Kidney (tissue), 13 donors: ENCODE measurements at regions not wholly inside any gene's neighbourhood (a gene's known extent, or its start where the extent isn't known, plus 50 kb on each side); places are given as distances from the start of the nearest gene placed in this dataset.
A peak's percentile ranks its signal among the peaks of the same experiment; 100 is the strongest.

Source experiments
- DNase-seq, 5 donors: peaks; one replicate each; pipeline ENCODE4 v3.0.0-alpha.2; 2013 to 2020
- FAIRE-seq: peaks from 2 replicates; lab custom pipeline; 2012; peaks lifted over from hg19 to GRCh38; lab: Jason Lieb, UNC
- H3K27ac ChIP-seq, 2 donors: one replicate each; pipeline ENCODE4 v1.7.0; 2013; ENCODE audit warnings: low read depth in 2 of 2, low read length in 2 of 2, inconsistent platforms in 1 of 2
- H3K27me3 ChIP-seq: one replicate; pipeline ENCODE4 v1.7.1; 2013; ENCODE audit warnings: low read length, inconsistent platforms; ENCODE audit not compliant: control insufficient read depth, insufficient read depth
- H3K36me3 ChIP-seq, 3 donors: one replicate each; pipeline versions ENCODE4 v1.7.0 to v1.7.1; 2013; ENCODE audit warnings: low read length in 3 of 3, control low read depth in 1 of 3, inconsistent platforms in 1 of 3; ENCODE audit not compliant: insufficient read depth in 3 of 3, control insufficient read depth in 2 of 3
- H3K4me1 ChIP-seq, 3 donors: one replicate each; pipeline versions ENCODE4 v1.7.0 to v1.7.1; 2013; ENCODE audit warnings: low read length in 3 of 3, inconsistent platforms in 1 of 3, low read depth in 1 of 3; ENCODE audit not compliant: control insufficient read depth in 2 of 3, insufficient read depth in 2 of 3
- H3K4me3 ChIP-seq, 3 donors: one replicate each; pipeline versions ENCODE4 v1.7.0 to v1.8.1; 2013; ENCODE audit warnings: low read length in 3 of 3, control low read depth in 1 of 3, inconsistent platforms in 1 of 3
- H3K9ac ChIP-seq, 3 donors: one replicate each; pipeline versions ENCODE4 v1.7.0 to v1.7.1; 2013; ENCODE audit warnings: low read length in 3 of 3, control low read depth in 1 of 3, inconsistent platforms in 1 of 3
- H3K9me3 ChIP-seq, 3 donors: one replicate each; pipeline versions ENCODE4 v1.7.0 to v1.7.1; 2013; ENCODE audit warnings: low read length in 3 of 3, control low read depth in 1 of 3, inconsistent platforms in 1 of 3; ENCODE audit not compliant: control insufficient read depth in 2 of 3, insufficient read depth in 1 of 3
- CTCF ChIP-seq: IDR thresholded peaks from 3 replicates; pipeline ENCODE4 v1.5.1; 2012; ENCODE audit warnings: mild to moderate bottlenecking, moderate library complexity, borderline replicate concordance; ENCODE audit not compliant: insufficient read depth; ENCODE audit errors: extremely low read depth
- intact Hi-C: fragments of 100-400 bp; cut with DNase I; formaldehyde crosslinking; loops from one replicate; pipeline ENCODE4 v1.11.1; 2022
- donor health status: control.
- donor health status: control.
- donor health status: control.
- donor health status: control.
- donor health status: control.
- donor health status: DM: yes; HTN: yes; CAD: no.
- donor health status: Normal renal cell carcinoma (clear cell type).

- intact Hi-C loops, result no loop called here
- Histone ChIP-seq H3K9me3 (no peaks in the 10 kb centered on the region), H3K4me3 (no peak overlapping the region), H3K27me3 (no peaks in the 10 kb centered on the region), H3K27ac (no peak overlapping the region), H3K9ac (no peak overlapping the region), H3K4me1 (peaks cover 0 to 2% (median 0%) of the 10 kb centered on the region in 3 donors), H3K36me3 (no peaks in the 10 kb centered on the region)
- TF ChIP-seq CTCF, result no peak
- DNase-seq (no peak), FAIRE-seq (no peak)
Observed at GRCh38 chr18:77647472-77647871, 397.8 kb downstream of the GALR1 start.

GRCh38 chr18:77648411-77648810 is 398.8 kb downstream of the GALR1 start:
- TF ChIP-seq CTCF, result no peak
- Histone ChIP-seq H3K4me3 (no peak overlapping the region), H3K9ac (no peak overlapping the region), H3K4me1 (peaks cover 0 to 2% (median 0%) of the 10 kb centered on the region in 3 donors), H3K27ac (no peak overlapping the region), H3K9me3 (no peaks in the 10 kb centered on the region), H3K27me3 (no peaks in the 10 kb centered on the region), H3K36me3 (no peaks in the 10 kb centered on the region)
- intact Hi-C loops, result no loop called here
- DNase-seq, result peak in 3 of 5 donors; percentile 42 to 44 (median 44)
- FAIRE-seq, result no peak

GRCh38 chr18:77650799-77651385 is 401.2 kb downstream of the GALR1 start:
- DNase-seq (peak; percentile 76 to 87 (median 81)), FAIRE-seq (no peak)
- Histone ChIP-seq H3K9ac (no peak overlapping the region), H3K9me3 (no peaks in the 10 kb centered on the region), H3K27me3 (no peaks in the 10 kb centered on the region), H3K4me1 (peaks cover 0 to 2% (median 0%) of the 10 kb centered on the region in 3 donors), H3K36me3 (no peaks in the 10 kb centered on the region), H3K27ac (no peak overlapping the region), H3K4me3 (no peak overlapping the region)
- peak; percentile 78 for TF ChIP-seq CTCF
- intact Hi-C loops, result no loop called here

GRCh38 chr18:77651441-77651840 is 401.8 kb downstream of the GALR1 start:
- Histone ChIP-seq H3K27me3 (no peaks in the 10 kb centered on the region), H3K4me1 (peaks cover 0 to 2% (median 0%) of the 10 kb centered on the region in 3 donors), H3K9ac (no peak overlapping the region), H3K27ac (no peak overlapping the region), H3K9me3 (no peaks in the 10 kb centered on the region), H3K36me3 (no peaks in the 10 kb centered on the region), H3K4me3 (no peak overlapping the region)
- peak in 1 of 5 donors; percentile 72 for DNase-seq
- no peak for TF ChIP-seq CTCF
- no peak for FAIRE-seq
- intact Hi-C loops, result no loop called here
